Glomerular visceral epithelial cell (primary cell): ENCODE measurements at regions not wholly inside any gene's neighbourhood (a gene's known extent, or its start where the extent isn't known, plus 50 kb on each side); places are given as distances from the start of the nearest gene placed in this dataset.
A peak's percentile ranks its signal among the peaks of the same experiment; 100 is the strongest.
"Not testable (repeated sequence)": the region's sequence is repeated elsewhere in the genome, so short reads cannot be mapped to it uniquely, and the experiment has no call there.

Experiments
- DNase-seq: peaks from one replicate; pipeline ENCODE4 v3.0.0-alpha.2; 2016; ENCODE audit errors: extremely low spot score

DNA sequence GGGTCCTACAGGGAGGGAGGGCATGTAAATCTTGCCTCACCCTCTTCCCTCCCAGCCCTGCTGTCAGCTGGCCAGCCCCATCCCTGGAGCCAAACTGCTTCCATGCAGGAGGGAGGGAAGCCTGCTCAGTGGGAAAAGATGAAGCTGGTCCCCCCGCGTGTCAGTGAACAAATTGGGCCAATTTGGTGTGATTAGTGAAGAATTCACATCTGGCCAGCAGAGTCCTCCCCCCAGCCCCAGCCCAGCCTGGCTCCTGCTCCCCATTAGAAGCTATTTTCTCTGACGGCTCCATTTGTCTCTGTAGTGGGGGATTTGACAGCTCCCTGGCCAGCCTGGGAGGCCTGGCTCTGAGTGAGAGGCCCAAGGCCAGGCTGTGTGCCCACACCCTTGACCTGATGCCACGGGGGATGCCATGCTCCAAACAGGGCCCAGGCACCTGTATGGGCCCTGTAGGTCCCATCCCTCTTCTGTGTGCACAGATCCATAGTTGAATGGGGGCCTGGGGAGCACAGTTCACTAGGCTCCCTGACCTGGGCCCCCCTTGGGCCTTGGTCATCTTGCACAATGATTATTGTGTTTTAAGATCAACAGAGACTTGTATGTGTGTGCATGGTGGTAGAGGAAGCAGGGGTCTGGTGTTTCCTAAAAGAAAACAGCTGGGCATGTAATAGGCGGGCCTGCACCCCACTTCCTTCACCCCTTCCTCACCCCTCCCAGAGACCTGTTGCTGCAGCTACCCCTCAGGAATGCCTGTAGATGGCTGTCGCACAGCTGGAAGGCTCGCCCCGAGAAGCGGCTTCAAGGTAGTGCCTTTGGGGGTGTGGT lies 50.7 kb upstream of the TAC4 start:
- no peak for DNase-seq

DNA sequence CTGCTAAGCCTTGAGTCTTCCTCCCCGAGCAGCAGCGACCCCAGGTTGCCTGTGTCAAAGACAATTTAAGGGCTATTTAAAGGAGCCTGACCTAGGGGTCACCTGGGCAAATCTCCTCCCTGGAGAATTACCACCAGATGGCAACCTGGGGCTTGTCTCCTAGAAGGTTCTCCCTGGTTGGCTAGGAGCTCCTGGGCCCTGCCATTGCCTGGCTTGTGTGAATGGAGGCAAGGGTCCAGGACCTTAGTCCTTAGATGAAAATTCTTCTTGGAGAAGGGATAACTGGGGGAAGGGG lies 51.3 kb upstream of the TAC4 start:
- DNase-seq: peak; percentile 37

DNA sequence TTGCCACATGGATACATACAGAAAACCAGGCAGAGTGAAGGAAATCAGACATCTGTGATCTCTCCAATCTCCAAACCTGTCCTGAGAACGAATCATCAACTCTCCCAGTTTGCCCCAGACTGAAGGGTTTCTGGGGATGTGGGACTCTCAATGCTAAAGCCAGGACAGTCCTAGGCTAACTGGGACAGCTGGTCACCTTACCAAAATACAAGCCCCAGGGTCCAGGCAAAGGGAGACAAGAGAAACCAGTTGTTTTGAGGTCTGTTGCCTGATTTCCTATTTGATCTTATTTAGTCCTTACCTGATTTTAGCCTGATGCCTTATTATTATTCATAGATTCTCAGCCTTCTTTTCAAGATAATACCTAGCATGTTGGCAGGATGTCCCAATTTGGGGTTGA lies 51.7 kb upstream of the TAC4 start:
- no peak for DNase-seq

DNA sequence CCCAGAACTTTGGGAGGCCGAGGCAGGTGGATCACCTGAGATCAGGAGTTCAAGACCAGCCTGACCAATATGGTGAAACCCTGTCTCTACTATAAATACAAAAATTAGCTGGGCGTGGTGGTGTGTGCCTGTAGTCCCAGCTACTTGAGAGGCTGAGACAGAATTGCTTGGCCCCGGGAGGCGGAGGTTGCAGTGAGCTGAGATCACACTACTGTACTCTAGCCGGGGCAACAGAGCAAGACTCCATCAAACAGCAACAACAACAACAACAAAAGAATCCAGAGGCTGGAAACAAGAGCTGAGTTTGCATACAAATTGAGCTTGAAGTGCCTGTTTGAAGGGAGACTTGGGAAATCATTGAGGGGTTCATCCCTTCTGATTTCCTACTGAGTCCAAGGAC lies 52.9 kb upstream of the TAC4 start:
- DNase-seq: not testable (repeated sequence)

DNA sequence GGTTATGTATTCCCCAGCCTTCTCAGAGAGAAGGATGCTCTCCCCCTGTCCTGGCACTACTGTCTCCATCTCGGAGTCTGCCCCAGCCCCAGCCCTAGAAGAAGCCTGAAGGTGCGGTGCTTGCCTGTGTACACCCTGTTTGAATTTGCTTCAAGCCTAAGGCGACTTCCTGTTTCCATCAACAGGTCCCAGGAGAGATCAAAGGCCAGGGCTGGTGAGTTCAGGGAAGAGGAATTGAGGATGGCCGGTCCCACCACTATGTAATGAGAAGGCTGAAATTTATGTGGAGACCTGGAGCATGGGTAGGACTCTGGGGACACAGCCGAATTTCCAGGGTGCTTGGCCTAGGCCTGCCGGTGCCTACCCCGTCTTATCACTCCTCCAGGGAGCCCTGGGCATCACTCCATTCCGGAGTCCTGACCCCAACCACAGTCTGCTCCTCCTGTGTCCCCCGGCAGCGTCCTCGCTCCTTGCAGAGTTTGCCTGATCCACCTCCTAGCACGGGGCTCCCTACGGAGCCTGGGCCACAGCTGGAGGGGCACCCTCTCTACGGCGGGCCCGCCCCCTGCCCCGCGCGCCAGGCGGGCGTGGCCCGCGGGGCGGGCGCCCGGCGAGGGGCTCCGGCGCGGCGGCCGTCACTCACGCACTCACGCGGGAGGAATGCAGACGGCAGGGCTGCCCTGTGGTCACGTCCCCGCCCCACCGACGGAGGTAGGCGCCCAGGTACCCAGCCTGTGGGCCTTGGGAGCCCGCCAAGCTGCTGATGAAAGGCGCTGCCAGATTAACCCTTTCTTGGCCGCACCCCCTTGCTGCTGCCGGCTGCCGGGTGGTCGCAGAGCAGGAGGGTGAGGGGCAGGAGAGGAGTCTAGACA lies 53.8 kb upstream of the TAC4 start:
- DNase-seq: peak; percentile 12

DNA sequence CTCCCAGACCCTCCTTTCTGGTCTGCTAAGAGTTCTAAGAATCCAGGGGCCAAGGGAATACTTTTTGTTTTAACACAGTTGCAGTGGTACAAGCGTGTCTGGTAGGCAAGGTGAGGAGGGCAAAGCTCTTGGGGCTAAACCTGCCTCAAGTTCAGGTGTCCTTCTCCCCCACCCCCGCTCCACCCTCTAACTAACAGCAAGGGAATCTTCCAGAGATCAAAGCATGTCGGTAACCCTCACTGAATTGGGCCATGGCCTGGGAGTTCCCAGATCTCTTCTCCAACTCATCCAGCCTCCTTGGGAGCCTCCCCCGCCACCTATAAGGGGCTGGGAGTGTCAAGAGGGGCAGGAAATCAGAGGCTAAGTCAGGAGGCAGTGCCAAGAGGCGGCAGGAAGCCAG lies 55.7 kb upstream of the TAC4 start:
- no peak for DNase-seq

DNA sequence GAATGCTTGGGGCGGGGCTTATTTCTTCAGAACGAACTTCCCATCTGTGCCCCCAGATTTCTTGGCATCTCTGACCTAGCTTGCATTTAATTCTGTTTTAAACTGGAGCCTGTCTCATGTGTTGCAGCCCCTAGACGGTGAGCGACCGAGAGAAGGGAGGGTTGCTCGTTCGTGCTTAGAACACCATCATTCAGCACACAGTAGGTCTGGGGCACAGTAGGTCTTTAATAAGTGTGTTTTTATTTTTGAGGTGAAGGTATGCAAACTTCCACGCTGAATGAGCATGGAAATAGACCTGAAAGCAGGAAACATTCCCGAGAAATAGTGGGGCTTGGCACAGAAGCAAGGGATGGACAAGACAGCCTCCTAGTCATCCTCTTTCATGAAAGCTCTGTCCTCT lies 57.0 kb upstream of the TAC4 start:
- DNase-seq: no peak

DNA sequence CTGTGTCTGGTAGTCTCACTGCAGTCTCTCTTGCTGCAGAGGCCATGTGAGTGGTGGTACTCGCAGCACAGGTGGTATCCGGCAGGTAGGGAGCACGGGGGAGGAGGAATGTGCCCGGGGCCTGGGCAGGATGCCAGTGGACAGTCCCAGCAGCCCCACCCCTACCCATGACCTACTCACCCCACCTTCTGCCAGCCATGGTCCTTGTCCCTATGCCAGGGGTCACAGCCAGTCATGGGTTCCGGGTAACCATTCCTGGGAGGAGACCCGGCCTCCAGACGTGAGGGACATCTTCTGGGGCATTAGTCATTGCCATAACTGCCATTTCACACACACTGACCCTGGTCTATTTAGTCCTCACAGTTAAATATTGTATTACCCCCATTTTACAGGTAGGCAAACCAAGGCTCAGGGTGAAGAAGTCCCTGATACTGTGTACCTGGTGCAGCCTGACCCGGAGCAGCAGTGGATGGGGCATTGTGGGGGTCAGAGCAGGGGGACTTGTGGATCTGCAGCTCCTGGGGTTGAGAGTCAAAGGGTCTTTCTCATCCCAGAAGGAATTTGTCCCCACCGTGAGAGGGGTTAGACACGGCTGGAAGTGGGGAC lies 58.8 kb upstream of the TAC4 start:
- no peak for DNase-seq

DNA sequence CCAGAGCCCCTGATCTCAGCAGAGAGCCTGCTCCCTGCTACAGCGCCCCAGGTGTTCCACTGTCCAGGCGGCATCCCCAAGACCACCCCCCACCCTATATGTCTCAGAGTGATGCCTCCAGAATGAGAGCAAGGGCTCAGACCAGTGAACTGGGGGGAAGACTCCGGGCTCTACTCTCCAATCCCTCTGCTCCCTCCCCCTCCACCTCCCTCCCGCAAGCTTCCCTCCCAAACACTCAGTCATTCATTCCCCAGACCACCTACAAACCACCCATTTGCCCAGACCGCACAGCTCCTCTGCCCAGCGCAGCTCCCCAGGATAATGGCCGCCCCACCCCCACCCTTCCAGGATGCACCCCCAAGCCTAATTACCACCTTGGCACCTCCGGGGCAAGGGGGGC lies 59.4 kb upstream of the TAC4 start:
- DNase-seq: no peak

DNA sequence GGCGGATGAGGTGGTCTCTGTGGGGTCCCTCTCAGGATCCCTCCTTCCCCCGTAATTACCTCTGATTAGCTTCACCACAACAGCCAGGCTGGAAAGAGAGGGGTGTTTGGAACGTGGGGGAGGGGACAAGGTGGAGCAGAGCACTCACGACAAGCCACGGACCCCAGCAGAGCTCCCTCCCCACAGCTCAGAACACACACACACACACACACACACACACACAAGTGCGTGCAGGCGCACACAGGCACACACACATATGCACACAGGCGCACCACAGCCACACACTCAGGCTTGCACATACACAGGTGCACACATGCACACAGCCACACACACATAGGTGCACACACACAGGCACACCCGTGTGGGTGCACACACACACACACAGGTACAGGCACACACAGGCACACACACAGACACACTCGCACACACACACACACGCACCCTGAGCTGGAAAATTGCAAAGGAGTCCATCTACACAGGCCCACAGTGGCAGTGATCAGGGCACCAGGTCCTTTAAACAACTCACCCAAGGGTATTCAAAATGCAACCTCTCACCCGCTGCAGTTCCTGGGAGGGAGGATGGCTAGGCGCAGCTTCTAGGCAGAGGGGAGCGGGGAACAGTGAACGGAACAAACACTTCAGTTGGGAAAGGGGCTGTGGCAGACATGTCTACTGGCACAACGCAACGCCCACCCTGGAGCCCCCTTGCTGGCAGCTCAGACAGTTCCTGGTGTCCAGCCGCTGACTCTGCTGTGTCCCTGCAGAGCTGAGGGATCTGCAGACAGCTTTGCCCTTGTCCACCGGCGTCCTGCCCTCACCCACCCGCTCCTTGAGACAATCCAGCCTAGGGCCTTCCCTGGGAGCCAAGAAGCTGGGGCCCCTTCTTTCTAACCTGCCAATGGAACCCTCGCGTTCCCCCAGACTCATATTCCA lies 59.9 kb upstream of the DLX4 start:
- no peak for DNase-seq

DNA sequence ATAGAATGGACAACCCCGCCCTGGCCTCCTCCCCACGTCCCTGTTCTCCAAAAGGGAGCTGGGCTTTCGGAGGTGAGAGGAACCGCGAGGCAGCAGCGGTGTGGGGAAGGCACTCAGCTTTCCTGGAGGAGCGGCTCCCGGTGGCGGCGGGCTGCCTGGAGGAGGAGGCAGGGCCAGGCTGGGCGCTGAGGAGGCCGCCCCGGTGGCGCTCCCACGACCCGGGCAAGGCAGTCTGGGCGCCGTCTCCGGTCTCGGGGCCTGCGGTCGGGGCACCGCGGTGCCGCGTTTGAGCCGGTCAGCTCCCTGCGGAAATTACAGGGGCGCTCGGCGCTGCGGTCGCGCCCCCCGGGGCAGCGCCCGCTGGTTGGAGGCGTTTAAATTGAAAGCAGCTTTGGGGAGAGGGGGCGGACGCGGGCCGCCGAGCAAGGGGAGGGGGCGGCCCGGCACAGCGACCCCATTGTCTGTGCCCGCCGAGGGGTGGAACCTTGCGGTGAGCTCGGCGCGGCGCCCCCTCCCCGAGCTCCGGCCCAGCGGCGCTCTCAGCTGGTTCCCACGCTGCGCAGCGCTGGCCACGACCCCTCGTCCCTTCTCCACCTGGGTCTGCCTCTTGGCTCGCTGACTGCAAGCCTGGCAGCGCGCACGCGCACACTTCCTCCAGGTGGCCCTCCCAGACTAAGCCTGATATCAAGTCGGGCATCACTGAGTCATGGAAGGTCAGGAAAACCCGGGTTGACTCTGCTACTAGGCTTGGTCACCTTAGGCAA lies 58.7 kb upstream of the DLX4 start:
- peak; percentile 19 for DNase-seq

DNA sequence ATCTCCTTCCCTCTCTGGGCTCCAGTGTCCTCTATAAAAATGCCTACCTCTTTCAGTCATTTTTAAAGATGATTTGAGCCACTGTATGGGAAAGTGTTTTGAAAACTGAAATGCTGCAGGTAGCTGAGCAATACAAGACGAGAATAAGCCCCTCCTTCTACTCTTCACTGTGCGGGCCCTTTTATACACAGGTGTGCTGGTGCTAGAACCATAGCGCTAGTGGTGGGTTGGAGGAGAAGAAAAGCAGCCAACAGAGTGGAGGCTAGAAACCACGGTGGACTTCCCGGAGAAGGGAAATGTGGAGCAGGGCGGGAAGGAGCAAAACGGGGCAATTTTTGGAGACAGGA lies 58.2 kb upstream of the DLX4 start:
- DNase-seq: no peak

DNA sequence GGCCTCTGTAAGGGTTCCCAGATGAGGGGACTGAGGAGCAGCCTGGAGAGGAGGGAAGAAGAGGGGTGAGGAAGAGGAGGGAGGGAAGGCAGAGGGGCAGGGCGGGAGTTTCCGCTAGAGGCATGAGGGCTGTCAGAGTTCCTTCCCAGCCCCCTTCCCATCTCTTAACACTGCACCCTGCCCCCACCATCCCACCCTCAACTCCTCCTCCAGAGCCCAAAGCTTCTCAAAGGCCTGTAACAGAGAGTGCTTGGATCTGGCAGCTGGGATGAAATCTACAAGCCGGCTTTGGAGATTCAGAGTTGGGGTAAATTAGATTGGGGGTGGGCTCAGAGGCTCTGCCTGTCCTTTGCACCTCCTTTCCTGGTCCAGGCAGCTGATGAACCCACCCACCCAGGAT lies 57.3 kb upstream of the DLX4 start:
- no peak for DNase-seq

DNA sequence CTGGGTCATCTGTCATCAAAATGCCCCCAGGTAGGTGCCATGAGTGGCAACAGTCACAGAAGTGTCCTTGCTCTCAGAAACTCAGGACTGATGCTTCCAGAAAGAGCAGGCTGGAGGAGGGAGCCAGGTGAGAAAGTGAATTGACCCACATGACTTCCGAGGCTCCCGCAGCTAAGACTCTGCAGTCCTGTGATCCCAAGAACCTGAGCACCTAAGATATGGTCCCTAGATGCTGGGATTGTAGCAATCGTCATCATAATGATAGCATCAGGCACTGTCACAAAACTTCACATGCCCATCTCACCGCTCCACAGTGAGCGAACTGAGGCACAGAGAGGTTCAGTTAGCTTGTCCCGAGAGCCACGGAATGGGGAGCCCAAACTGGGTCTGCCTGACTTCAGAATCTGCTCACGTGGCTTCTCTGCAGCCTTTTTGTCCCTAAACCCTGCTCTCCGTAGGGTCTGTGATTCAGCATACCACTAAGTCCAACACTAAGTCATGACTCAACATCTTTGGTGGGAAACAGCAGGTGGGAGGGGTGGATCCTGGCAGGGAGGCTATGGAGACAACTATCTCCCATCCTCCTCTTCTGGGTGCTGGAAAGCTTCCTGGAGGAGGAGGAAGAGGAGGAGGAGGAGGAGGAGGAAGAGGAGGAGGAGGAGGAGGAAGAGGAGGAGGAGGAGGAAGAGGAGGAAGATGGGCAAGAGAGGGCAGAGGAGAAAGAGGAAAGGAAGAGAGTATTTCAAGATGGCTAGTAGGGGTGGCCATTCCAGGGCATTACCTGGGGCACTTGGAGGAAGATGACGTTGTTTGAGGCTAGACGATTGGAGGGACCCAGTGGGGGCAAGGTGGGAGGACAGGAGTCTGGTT lies 55.5 kb upstream of the DLX4 start:
- peak; percentile 69 for DNase-seq

DNA sequence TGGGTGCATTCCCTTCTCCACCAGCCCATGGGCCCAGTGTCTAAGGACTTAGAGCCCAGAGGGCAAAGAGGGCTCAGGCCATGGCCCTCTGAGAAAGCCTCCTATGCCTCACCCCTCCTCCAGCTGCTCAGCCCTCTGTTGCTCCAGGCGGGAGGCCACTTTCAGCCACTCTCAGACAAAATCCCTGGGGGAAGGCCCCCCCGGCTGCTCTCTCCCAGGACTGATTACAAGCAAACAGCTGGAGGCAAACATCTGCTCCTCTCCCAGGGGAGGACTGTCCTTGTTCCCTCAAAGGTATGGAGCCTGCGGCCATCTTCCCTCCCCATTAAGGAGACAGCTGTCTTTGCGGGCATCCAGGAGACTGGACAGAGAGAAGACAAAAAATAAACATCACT lies 54.9 kb upstream of the DLX4 start:
- no peak for DNase-seq

DNA sequence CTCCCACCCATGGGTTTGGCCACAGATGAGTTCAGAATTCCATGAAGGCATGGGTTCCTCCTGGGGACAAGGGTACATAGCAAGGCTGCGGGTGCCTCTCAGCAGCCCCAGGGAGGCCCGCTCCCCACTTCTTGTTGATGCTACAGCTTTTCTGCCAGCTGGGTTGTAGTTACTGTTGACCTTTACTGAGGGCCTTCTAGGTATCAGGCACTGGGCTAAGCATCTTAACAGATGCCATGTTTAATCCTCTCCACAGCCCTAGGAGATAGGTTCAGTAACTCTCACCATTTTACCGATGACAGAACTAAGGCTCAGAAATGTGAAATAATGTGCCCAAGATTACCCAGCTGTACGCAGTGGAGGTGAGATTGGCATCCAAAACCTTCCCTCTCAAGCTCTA lies 54.3 kb upstream of the DLX4 start:
- no peak for DNase-seq

DNA sequence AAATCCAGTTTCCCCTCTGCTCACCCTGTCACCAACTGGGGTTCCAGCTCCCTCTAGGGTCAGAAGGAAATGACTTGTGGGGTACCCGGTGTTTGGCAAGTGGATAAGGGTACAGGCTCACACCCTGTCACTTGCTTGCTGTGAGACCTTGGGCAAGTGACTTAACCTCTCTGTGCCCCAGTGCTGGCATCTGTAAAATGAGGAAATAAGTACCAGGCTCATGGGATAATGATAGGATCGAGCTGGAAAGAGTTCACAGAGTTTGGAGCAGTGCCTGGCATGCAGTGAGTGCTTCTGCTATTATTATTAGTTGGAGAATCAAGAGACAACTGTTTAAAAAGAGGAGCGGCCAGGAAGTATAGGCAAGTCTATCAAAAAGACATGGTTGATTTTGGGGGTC lies 53.7 kb upstream of the DLX4 start:
- DNase-seq: no peak

DNA sequence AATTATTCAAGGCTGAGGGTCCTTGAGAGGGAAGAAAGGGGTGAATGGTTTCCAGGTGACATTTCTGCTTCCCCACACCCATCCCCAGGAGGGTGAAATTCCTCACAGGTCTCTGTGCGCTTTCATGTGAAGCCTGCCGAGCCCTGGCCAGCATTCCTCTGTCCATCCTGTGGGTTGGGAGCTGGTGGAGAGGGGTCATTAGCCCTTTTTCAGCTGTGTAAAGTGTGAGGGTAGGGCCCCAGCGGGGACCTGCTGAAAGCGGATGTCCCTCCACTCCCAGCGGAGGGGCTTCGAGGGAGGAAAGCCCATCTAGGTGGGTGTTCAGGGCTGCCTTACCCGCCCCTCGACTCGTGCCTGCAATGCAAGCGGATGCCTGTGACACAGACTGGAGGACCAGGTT lies 53.3 kb upstream of the DLX4 start:
- DNase-seq: peak; percentile 20

DNA sequence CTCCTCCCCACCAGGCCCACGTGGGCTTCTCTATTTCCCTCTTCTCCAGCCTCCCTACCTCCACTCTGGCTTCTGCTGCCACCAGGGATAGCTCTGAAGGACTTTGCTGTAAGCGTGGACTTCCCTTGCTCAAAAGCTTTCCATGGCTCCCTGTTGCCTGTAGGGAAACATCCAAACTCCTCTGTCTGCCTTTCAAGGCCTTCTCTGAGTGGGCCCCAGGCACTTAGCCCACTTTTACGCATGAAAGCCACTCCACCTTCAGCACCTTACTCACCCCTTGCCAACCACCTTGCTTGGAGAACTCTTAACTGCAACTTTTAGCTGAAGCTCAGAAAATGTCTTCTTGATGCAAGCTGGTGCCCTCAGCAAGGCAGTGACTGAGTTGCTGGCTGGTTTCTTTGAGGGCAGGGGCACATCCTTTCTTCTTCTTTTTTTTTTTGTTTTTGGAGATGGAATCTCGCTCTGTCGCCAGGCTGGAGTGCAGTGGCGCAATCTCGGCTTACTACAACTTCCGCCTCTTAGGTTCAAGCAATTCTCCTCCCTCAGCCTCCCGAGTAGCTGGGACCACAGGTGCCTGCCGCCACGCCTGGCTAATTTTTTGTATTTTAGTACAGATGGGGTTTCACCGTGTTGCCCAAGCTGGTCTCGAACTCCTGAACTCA lies 52.0 kb upstream of the DLX4 start:
- no peak for DNase-seq

DNA sequence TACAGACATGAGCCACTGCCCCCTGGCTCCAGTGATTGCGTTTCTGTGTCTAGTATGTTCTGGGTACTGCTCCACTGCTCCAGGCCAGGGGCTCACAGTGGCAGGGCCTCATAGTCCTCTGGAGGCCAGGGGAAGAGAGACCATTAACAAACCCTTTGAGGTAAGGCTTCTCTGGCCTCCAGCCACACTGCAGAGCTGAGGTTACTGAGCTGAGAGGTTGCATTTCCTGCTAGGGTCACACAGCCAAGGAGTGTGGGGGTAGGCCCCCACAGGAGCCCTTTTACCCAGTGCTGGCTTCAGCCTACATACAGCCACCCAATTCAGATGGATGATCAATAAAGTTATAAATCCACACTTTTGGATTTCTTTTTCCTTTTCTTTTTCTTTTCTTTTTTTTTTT lies 50.4 kb upstream of the DLX4 start:
- no peak for DNase-seq
